Glutamatergic neuron (in vitro differentiated cells): ENCODE measurements at regions not wholly inside any gene's neighbourhood (a gene's known extent, or its start where the extent isn't known, plus 50 kb on each side); places are given as distances from the start of the nearest gene placed in this dataset.

ENCODE experiments used
- DNase-seq: peaks from one replicate; pipeline ENCODE4 v3.0.0; 2022
- H3K27ac Mint-ChIP-seq: one replicate; pipeline ENCODE4 v1.8.0; 2020; ENCODE audit warnings: mild to moderate bottlenecking, mixed read lengths, inconsistent platforms; ENCODE audit not compliant: unreplicated experiment
- H3K27me3 Mint-ChIP-seq: one replicate; pipeline ENCODE4 v1.8.0; 2020; ENCODE audit warnings: mild to moderate bottlenecking, moderate library complexity, mixed read lengths, inconsistent platforms; ENCODE audit not compliant: unreplicated experiment
- H3K36me3 Mint-ChIP-seq: one replicate; pipeline ENCODE4 v1.8.0; 2020; ENCODE audit warnings: mild to moderate bottlenecking, mixed read lengths, inconsistent platforms; ENCODE audit not compliant: unreplicated experiment
- H3K4me1 Mint-ChIP-seq: one replicate; pipeline ENCODE4 v1.8.0; 2020; ENCODE audit warnings: mild to moderate bottlenecking, low read depth, mixed read lengths, inconsistent platforms; ENCODE audit not compliant: unreplicated experiment
- H3K4me3 Mint-ChIP-seq: one replicate; pipeline ENCODE4 v1.8.0; 2020; ENCODE audit warnings: mild to moderate bottlenecking, mixed read lengths, inconsistent platforms; ENCODE audit not compliant: unreplicated experiment
- H3K9me3 Mint-ChIP-seq: one replicate; pipeline ENCODE4 v1.8.0; 2020; ENCODE audit warnings: mild to moderate bottlenecking, moderate library complexity, mixed read lengths, inconsistent platforms; ENCODE audit not compliant: unreplicated experiment
- CTCF ChIP-seq: fragments of 200-600 bp; sonication (generic); IDR thresholded peaks from one replicate; pipeline ENCODE4 v1.5.0; 2021; ENCODE audit not compliant: partially characterized antibody, unreplicated experiment

GRCh38 chr9:84504360-84504759 is 163.8 kb upstream of the SLC28A3 start:
- TF ChIP-seq CTCF: no peak
- no peak for DNase-seq
- no peaks in the 10 kb centered on the region for H3K4me1 Mint-ChIP-seq
- H3K9me3 Mint-ChIP-seq: peaks cover 4% of the 10 kb centered on the region
- H3K36me3 Mint-ChIP-seq: peaks cover 10% of the 10 kb centered on the region
- no peak overlapping the region for H3K4me3 Mint-ChIP-seq
- no peaks in the 10 kb centered on the region for H3K27me3 Mint-ChIP-seq
- no peak overlapping the region for H3K27ac Mint-ChIP-seq

DNA sequence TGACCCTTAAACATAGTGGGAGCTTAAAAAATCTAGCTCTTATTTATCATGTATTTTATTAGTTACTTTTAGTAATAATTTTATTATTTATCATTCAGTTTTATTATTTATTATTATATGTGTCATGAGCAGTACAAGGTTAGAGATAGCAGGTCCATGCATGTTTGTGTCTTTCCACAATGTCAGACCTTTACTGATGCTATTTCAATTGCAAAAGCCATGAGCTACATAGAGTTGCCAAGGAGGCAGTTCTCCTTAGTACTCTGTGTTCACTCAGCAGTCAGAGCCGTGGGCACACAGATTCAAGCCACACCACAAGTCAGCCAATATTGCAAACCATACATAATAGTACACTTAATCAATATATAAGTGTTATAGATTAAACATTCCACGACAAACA is 157.9 kb upstream of the NTRK2 start:
- peaks cover 4% of the 10 kb centered on the region for H3K9me3 Mint-ChIP-seq
- TF ChIP-seq CTCF: no peak
- H3K27ac Mint-ChIP-seq: no peak overlapping the region
- H3K27me3 Mint-ChIP-seq: no peaks in the 10 kb centered on the region
- peaks cover 6% of the 10 kb centered on the region for H3K36me3 Mint-ChIP-seq
- H3K4me3 Mint-ChIP-seq: no peak overlapping the region
- H3K4me1 Mint-ChIP-seq: no peaks in the 10 kb centered on the region
- DNase-seq: no peak

GRCh38 chr9:84512493-84512892 is 157.0 kb upstream of the NTRK2 start:
- H3K9me3 Mint-ChIP-seq: peaks cover 4% of the 10 kb centered on the region
- no peaks in the 10 kb centered on the region for H3K4me1 Mint-ChIP-seq
- H3K27me3 Mint-ChIP-seq: no peaks in the 10 kb centered on the region
- H3K27ac Mint-ChIP-seq: no peak overlapping the region
- no peak overlapping the region for H3K4me3 Mint-ChIP-seq
- no peak for TF ChIP-seq CTCF
- DNase-seq: no peak
- H3K36me3 Mint-ChIP-seq: peaks cover 3% of the 10 kb centered on the region

DNA sequence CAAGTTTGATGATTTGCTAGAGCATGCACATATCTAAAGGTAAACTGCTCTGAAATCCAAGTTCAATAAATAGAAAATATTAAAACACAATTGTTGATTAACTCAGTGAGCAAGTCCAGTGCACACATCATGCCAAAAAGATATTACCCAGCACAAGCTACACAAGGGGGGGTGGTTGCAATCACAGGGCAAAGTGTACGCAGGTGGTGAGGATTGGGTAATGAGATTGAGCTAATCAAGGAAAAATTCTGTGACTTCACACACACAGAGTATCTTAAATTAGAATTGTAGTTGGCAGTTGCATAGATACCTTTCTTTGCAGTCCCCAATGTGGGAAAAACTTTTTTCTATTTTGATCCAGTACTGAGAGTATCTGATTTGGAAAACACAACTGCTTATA is 156.1 kb upstream of the NTRK2 start:
- no peak for TF ChIP-seq CTCF
- no peak overlapping the region for H3K4me3 Mint-ChIP-seq
- no peaks in the 10 kb centered on the region for H3K9me3 Mint-ChIP-seq
- DNase-seq: no peak
- no peaks in the 10 kb centered on the region for H3K4me1 Mint-ChIP-seq
- no peaks in the 10 kb centered on the region for H3K27me3 Mint-ChIP-seq
- peaks cover 9% of the 10 kb centered on the region for H3K36me3 Mint-ChIP-seq
- H3K27ac Mint-ChIP-seq: no peak overlapping the region

GRCh38 chr9:84513979-84514378 is 155.6 kb upstream of the NTRK2 start:
- TF ChIP-seq CTCF: no peak
- Mint-ChIP-seq H3K27ac (no peak overlapping the region), H3K36me3 (peaks cover 9% of the 10 kb centered on the region), H3K4me3 (no peak overlapping the region), H3K4me1 (no peaks in the 10 kb centered on the region), H3K9me3 (no peaks in the 10 kb centered on the region), H3K27me3 (no peaks in the 10 kb centered on the region)
- DNase-seq: no peak
